Stomach (tissue), 8 donors: ENCODE measurements at regions not wholly inside any gene's neighbourhood (a gene's known extent, or its start where the extent isn't known, plus 50 kb on each side); places are given as distances from the start of the nearest gene placed in this dataset.

Source experiments
- DNase-seq, 2 donors: peaks; one replicate each; pipeline versions ENCODE4 v3.0.0 to v3.0.0-alpha.2; 2013 to 2019
- H3K27ac ChIP-seq, 5 donors: fragments of 200-600 bp in 4 of 5; sonication (generic) in 4 of 5; one replicate each; pipeline ENCODE4 v1.5.1; 2013 to 2019; ENCODE audit warnings: mild to moderate bottlenecking in 1 of 5, moderate library complexity in 1 of 5
- H3K27me3 ChIP-seq, 3 donors: fragments of 200-600 bp; sonication (generic); one replicate each; pipeline ENCODE4 v1.5.1; 2017 to 2019; ENCODE audit warnings: mixed run types in 1 of 3
- H3K36me3 ChIP-seq, 4 donors: fragments of 200-600 bp; sonication (generic); 1 replicate in 3 of 4; 2 replicates in 1 of 4; pipeline ENCODE4 v1.5.1; 2016 to 2019
- H3K4me1 ChIP-seq, 4 donors: fragments of 200-600 bp; sonication (generic); one replicate each; pipeline ENCODE4 v1.5.1; 2016 to 2019
- H3K4me3 ChIP-seq, 4 donors: fragments of 200-600 bp; sonication (generic) in 3 of 4; one replicate each; pipeline ENCODE4 v1.5.1; 2016 to 2019; ENCODE audit warnings: mild to moderate bottlenecking in 1 of 4
- H3K9me3 ChIP-seq, 4 donors: fragments of 200-600 bp; sonication (generic); one replicate each; pipeline ENCODE4 v1.5.1; 2016 to 2019
- EP300 ChIP-seq: sonication (generic); formaldehyde crosslinking; IDR thresholded peaks from one replicate; pipeline ENCODE4 v1.6.1; 2017; ENCODE audit warnings: antibody characterized with exemption
- POLR2A ChIP-seq, 4 donors: fragments of 450-650 bp; IDR thresholded peaks; one replicate each; pipeline ENCODE4 v1.6.1; 2016; ENCODE audit warnings: antibody characterized with exemption in 4 of 4, control low read depth in 2 of 4, mild to moderate bottlenecking in 1 of 4, moderate library complexity in 1 of 4
- POLR2AphosphoS5 ChIP-seq, 3 donors: sonication (generic); formaldehyde crosslinking; IDR thresholded peaks; one replicate each; pipeline ENCODE4 v1.6.1; 2016; ENCODE audit warnings: antibody characterized with exemption in 3 of 3
- WGBS, 5 donors: extraction: QIAGEN DNeasy Blood & Tissue Kit in 3 of 5; methylation state at CpG; one replicate each; pipeline versions ENCODE4 v1.1.5 to v1.1.7; 2013 to 2018; 5-methylcytosine and 5-hydroxymethylcytosine counted together
- intact Hi-C: fragments of 100-400 bp; cut with DNase I; formaldehyde crosslinking; loops from one replicate; pipeline ENCODE4 v1.15.1; 2023; ENCODE audit warnings: low total_unique reads
- TF ChIP-seq, protein P1 (sequence below), 7 experiments: fragments of 450-650 bp in 4 of 7; fragments of 200-600 bp in 3 of 7; sonication (generic) in 3 of 7; IDR thresholded peaks; one replicate each; pipeline ENCODE4 v1.5.1; 2016 to 2019; ENCODE audit warnings: antibody characterized with exemption in 7 of 7, control low read depth in 2 of 7, mild to moderate bottlenecking in 1 of 7
- donor health status: healthy with polysubstance abuse.
- donor health status: Bipolar disorder and iron deficiency.
- donor health status: healthy.

DNA sequence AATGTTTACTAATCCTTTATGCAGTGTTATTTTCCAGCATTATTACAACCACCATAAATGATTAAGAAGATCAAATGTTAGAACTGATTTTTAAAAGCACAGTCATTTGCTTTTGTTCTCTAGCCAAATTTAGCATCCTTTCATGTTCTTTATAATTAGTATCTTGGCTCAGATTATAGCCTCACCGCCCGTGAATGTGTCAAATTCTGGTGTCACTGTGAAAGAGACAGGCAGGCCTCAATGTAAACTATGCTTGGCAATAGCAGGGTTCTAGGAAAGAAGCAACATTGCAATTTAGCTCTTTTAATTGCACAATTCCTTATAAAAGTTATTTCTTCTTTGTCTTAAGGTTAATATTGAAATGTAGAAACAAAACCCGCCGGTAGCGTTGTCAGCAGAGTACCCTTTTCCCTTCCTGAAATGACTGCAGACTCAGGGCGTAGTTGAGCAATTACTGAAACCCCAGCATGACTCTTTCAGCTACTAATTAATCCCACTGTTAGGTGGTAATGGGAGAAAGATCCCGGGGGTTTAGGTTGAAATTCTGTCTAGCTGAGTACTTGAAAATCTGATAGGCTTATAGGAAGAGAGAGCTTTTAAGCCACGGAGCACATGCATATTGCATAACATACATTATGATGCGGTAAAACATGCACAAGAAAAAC is 1600.5 kb upstream of the SEL1L start:
- Histone ChIP-seq H3K36me3 (no peaks in the 10 kb centered on the region), H3K9me3 (no peaks in the 10 kb centered on the region), H3K27me3 (no peaks in the 10 kb centered on the region), H3K27ac (no peak overlapping the region), H3K4me3 (no peak overlapping the region), H3K4me1 (no peaks in the 10 kb centered on the region)
- intact Hi-C loops: no loop called here
- TF ChIP-seq EP300: no peak
- TF ChIP-seq POLR2A (IDR thresholded peaks at IDR 0.05): no peak
- TF ChIP-seq POLR2AphosphoS5 (IDR thresholded peaks at IDR 0.05): no peak
- TF ChIP-seq, protein P1, sequence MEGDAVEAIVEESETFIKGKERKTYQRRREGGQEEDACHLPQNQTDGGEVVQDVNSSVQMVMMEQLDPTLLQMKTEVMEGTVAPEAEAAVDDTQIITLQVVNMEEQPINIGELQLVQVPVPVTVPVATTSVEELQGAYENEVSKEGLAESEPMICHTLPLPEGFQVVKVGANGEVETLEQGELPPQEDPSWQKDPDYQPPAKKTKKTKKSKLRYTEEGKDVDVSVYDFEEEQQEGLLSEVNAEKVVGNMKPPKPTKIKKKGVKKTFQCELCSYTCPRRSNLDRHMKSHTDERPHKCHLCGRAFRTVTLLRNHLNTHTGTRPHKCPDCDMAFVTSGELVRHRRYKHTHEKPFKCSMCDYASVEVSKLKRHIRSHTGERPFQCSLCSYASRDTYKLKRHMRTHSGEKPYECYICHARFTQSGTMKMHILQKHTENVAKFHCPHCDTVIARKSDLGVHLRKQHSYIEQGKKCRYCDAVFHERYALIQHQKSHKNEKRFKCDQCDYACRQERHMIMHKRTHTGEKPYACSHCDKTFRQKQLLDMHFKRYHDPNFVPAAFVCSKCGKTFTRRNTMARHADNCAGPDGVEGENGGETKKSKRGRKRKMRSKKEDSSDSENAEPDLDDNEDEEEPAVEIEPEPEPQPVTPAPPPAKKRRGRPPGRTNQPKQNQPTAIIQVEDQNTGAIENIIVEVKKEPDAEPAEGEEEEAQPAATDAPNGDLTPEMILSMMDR (IDR thresholded peaks at IDR 0.05): no peak
- DNase-seq: no peak
- WGBS, 5 donors: 68 to 79% (median 74%) methylated on average over 9 of the region's 9 CpGs

DNA sequence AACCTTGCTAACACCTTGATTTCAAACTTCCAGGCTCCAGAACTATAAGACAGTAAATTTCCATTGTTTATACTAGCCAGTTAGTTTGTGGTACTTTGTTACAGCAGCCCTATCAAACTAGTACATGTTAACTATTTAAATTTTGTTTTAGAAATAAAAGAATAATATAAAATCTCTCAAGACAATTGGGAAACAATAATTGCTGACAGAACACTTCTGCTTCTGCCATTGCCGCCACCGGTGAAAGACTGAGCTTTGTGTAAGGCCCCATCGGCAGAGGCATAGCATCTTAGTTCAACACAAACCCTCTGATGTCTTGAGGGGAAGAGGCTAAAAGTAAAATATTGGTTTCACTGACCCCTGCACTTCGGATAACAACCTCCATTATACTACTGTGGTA is 1607.1 kb upstream of the SEL1L start:
- H3K4me1 ChIP-seq: no peaks in the 10 kb centered on the region
- no peaks in the 10 kb centered on the region for H3K9me3 ChIP-seq
- H3K36me3 ChIP-seq: no peaks in the 10 kb centered on the region
- no peak overlapping the region for H3K4me3 ChIP-seq
- no peak for TF ChIP-seq POLR2AphosphoS5 (IDR thresholded peaks at IDR 0.05)
- TF ChIP-seq POLR2A (IDR thresholded peaks at IDR 0.05): no peak
- TF ChIP-seq EP300: no peak
- TF ChIP-seq, protein P1 (IDR thresholded peaks at IDR 0.05): no peak
- intact Hi-C loops: no loop called here
- no peak overlapping the region for H3K27ac ChIP-seq
- 82 to 89% (median 85%) methylated on average over 4 of the region's 4 CpGs for WGBS, 5 donors
- H3K27me3 ChIP-seq: no peaks in the 10 kb centered on the region
- DNase-seq: no peak

DNA sequence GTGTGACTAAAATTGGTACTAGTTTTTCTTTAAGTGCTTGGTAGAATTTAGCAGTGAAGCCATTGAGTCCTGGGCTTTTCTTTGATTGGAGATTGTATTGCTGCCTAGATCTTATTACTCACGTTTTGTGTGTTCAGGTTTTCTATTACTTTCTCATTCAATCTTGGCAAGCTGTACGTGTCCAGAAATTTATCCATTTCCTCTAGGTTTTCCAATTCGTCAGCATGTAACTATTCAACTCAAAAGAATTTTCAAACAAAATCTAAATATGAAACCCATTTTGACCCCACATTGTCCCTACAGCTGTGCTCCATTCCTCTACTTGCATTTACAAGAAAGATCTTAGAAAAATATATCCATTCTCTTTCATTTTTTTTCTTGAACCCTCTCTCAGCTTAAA is 1613.4 kb upstream of the SEL1L start:
- H3K27me3 ChIP-seq: no peaks in the 10 kb centered on the region
- no peaks in the 10 kb centered on the region for H3K4me1 ChIP-seq
- no peak for DNase-seq
- H3K9me3 ChIP-seq: no peaks in the 10 kb centered on the region
- no peaks in the 10 kb centered on the region for H3K36me3 ChIP-seq
- no peak overlapping the region for H3K27ac ChIP-seq
- intact Hi-C loops: no loop called here
- TF ChIP-seq POLR2AphosphoS5 (IDR thresholded peaks at IDR 0.05): no peak
- TF ChIP-seq EP300: no peak
- TF ChIP-seq POLR2A (IDR thresholded peaks at IDR 0.05): no peak
- TF ChIP-seq, protein P1 (IDR thresholded peaks at IDR 0.05): no peak
- 60 to 76% (median 67%) methylated on average over 3 of the region's 3 CpGs for whole genome bisulfite sequencing, 5 donors
- no peak overlapping the region for H3K4me3 ChIP-seq

DNA sequence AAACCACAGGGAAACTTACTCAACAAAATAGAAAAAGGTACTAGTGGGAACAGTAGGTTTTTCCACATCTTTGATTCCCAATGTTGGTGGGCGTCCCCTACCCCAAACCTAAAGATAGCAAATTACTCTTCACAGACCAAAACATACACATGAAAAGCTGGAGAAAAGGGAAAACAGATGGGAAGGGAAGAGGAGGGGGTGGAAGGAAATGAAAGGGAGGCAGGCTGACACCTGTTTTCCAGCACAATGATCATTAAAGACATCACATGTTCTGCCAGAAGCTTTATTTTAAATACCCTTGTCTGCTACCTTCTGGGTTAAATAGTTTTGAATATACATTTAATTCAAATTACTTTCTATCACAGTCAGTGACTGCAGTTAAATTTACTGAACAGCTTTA is 1617.9 kb upstream of the SEL1L start:
- DNase-seq: no peak
- 70 to 80% (median 78%) methylated on average over 1 of the region's 1 CpG for WGBS, 5 donors
- Histone ChIP-seq H3K4me3 (no peak overlapping the region), H3K27me3 (no peaks in the 10 kb centered on the region), H3K27ac (no peak overlapping the region), H3K36me3 (no peaks in the 10 kb centered on the region), H3K9me3 (no peaks in the 10 kb centered on the region), H3K4me1 (no peaks in the 10 kb centered on the region)
- no peak for TF ChIP-seq POLR2AphosphoS5 (IDR thresholded peaks at IDR 0.05)
- no peak for TF ChIP-seq EP300
- TF ChIP-seq POLR2A (IDR thresholded peaks at IDR 0.05): no peak
- TF ChIP-seq, protein P1 (IDR thresholded peaks at IDR 0.05): no peak
- intact Hi-C loops: no loop called here
